Hippocampal formation (tissue), 2 donors: ENCODE measurements at regions not wholly inside any gene's neighbourhood (a gene's known extent, or its start where the extent isn't known, plus 50 kb on each side); places are given as distances from the start of the nearest gene placed in this dataset.

Source experiments
- DNase-seq, 2 donors: peaks; one replicate each; lab custom pipeline; 2025; lab: John Stamatoyannopoulos, UW

GRCh38 chr11:109862835-109863234, 230.4 kb upstream of the ZC3H12C start:
- no peak for DNase-seq

- DNase-seq, result no peak
Measured at GRCh38 chr11:109864151-109864661, 229.0 kb upstream of the ZC3H12C start.

- DNase-seq, result no peak
Measured at GRCh38 chr11:109864834-109865547, 228.2 kb upstream of the ZC3H12C start.

- DNase-seq, result peak; percentile 20 to 40
Measured at GRCh38 chr11:109865548-109866186, 227.5 kb upstream of the ZC3H12C start.

- no peak for DNase-seq
Measured at GRCh38 chr11:109867784-109868183, 225.4 kb upstream of the ZC3H12C start.

- no peak for DNase-seq
Measured at GRCh38 chr11:109869536-109869935, 223.7 kb upstream of the ZC3H12C start.

- DNase-seq, result no peak
Measured at GRCh38 chr11:109870297-109870696, 222.9 kb upstream of the ZC3H12C start.

- DNase-seq, result no peak
Measured at GRCh38 chr11:109877043-109877442, 216.1 kb upstream of the ZC3H12C start.

GRCh38 chr11:109884501-109884900, 208.7 kb upstream of the ZC3H12C start:
- DNase-seq, result no peak

GRCh38 chr11:109885006-109885405, 208.2 kb upstream of the ZC3H12C start:
- DNase-seq, result no peak

- no peak for DNase-seq
Measured at GRCh38 chr11:109892321-109892794, 200.8 kb upstream of the ZC3H12C start.

GRCh38 chr11:109894242-109894641, 198.9 kb upstream of the ZC3H12C start:
- DNase-seq, result no peak

- no peak for DNase-seq
Measured at GRCh38 chr11:109898592-109898991, 194.6 kb upstream of the ZC3H12C start.

GRCh38 chr11:109902764-109903433, 190.3 kb upstream of the ZC3H12C start:
- DNase-seq, result no peak

- no peak for DNase-seq
Measured at GRCh38 chr11:109911488-109911887, 181.7 kb upstream of the ZC3H12C start.

- no peak for DNase-seq
Measured at GRCh38 chr11:109914038-109914437, 179.2 kb upstream of the ZC3H12C start.

- no peak for DNase-seq
Measured at GRCh38 chr11:109914809-109915653, 178.2 kb upstream of the ZC3H12C start.

- DNase-seq, result no peak
Measured at GRCh38 chr11:109926941-109927340, 166.3 kb upstream of the ZC3H12C start.

GRCh38 chr11:109929308-109929707, 163.9 kb upstream of the ZC3H12C start:
- no peak for DNase-seq

- no peak for DNase-seq
Measured at GRCh38 chr11:109933126-109933525, 160.1 kb upstream of the ZC3H12C start.

GRCh38 chr11:109934151-109934550, 159.0 kb upstream of the ZC3H12C start:
- DNase-seq, result no peak

- DNase-seq, result no peak
Measured at GRCh38 chr11:109936661-109937180, 156.5 kb upstream of the ZC3H12C start.
